Fibroblast of the aortic adventitia (primary cell): ENCODE measurements at regions not wholly inside any gene's neighbourhood (a gene's known extent, or its start where the extent isn't known, plus 50 kb on each side); places are given as distances from the start of the nearest gene placed in this dataset.
A peak's percentile ranks its signal among the peaks of the same experiment; 100 is the strongest.

Source experiments
- DNase-seq: peaks from one replicate; pipeline ENCODE4 v3.0.0-alpha.2; 2010; ENCODE audit warnings: low read depth
- H3K4me3 ChIP-seq: 2 replicates; pipeline ENCODE4 v1.5.1; 2011; ENCODE audit warnings: low read depth, mild to moderate bottlenecking, control low read depth, low read length, moderate library complexity
- CTCF ChIP-seq: IDR thresholded peaks from 2 replicates; pipeline ENCODE4 v1.5.1; 2011; ENCODE audit warnings: mild to moderate bottlenecking, low read length, control low read depth, inconsistent platforms; ENCODE audit not compliant: insufficient read depth

GRCh38 chr10:58943256-58943890, 233.1 kb upstream of the PHYHIPL start:
- TF ChIP-seq CTCF = no peak
- DNase-seq = no peak
- H3K4me3 ChIP-seq = no peak overlapping the region

GRCh38 chr10:58943960-58944359, 232.5 kb upstream of the PHYHIPL start:
- DNase-seq = no peak
- no peak for TF ChIP-seq CTCF
- H3K4me3 ChIP-seq = no peak overlapping the region

GRCh38 chr10:58948303-58948702, 228.1 kb upstream of the PHYHIPL start:
- H3K4me3 ChIP-seq = no peak overlapping the region
- no peak for DNase-seq
- TF ChIP-seq CTCF = no peak

- peak; percentile 28 for DNase-seq
- TF ChIP-seq CTCF = no peak
These were observed 225.8 kb upstream of the PHYHIPL start for GRCh38 chr10:58950618-58951017.

GRCh38 chr10:58951087-58951486, 225.4 kb upstream of the PHYHIPL start:
- no peak for TF ChIP-seq CTCF
- DNase-seq = no peak
- no peak overlapping the region for H3K4me3 ChIP-seq

More at GRCh38 chr10:58950618-58951017, 225.8 kb upstream of the PHYHIPL start:
- no peak overlapping the region for H3K4me3 ChIP-seq

DNA sequence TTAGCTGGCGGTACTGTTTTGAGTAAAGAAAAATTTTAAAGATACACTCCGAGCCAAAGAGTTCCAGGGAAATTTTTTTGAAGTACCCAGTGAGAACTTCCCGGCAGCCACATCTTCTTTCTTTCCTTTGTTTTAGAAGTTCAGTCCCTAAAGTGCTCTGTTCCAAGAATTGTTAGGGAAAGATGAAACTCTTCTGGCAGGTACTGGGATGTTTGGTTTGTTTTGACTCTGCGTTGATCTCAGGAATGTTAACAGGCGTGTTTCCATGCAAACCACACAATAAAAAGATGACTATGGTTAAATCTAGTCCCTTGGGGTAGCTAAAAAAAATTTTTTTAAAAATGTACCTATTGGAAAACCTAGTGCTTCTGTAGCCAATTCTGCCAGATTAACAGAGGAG, 224.7 kb upstream of the PHYHIPL start:
- no peak for TF ChIP-seq CTCF
- peak; percentile 88 for DNase-seq
- no peak overlapping the region for H3K4me3 ChIP-seq

- TF ChIP-seq CTCF = no peak
- DNase-seq = peak; percentile 82
- H3K4me3 ChIP-seq = no peak overlapping the region
These were observed 224.3 kb upstream of the PHYHIPL start for GRCh38 chr10:58952162-58952601.
